ENCODE measurements at regions not wholly inside any gene's neighbourhood (a gene's known extent, or its start where the extent isn't known, plus 50 kb on each side); places are given as distances from the start of the nearest gene placed in this dataset.

- no peak for DNase-seq
These were observed 123.9 kb upstream of the ZFHX3 start for GRCh38 chr16:73171901-73172240.

GRCh38 chr16:73171380-73171779, 123.5 kb upstream of the ZFHX3 start:
- DNase-seq, result no peak

- DNase-seq, result no peak
These were observed 122.7 kb upstream of the ZFHX3 start for GRCh38 chr16:73170612-73171038.

- DNase-seq, result no peak
These were observed 119.1 kb upstream of the ZFHX3 start for GRCh38 chr16:73166947-73167550.

- DNase-seq, result no peak
These were observed 118.5 kb upstream of the ZFHX3 start for GRCh38 chr16:73166441-73166851.

GRCh38 chr16:73163238-73163815, 115.4 kb upstream of the ZFHX3 start:
- DNase-seq, result no peak

- no peak for DNase-seq
These were observed 114.0 kb upstream of the ZFHX3 start for GRCh38 chr16:73161977-73162376.

- DNase-seq, result no peak
These were observed 111.4 kb upstream of the ZFHX3 start for GRCh38 chr16:73159296-73159695.

GRCh38 chr16:73157861-73158260, 109.9 kb upstream of the ZFHX3 start:
- no peak for DNase-seq

GRCh38 chr16:73154063-73154870, 106.3 kb upstream of the ZFHX3 start:
- DNase-seq, result no peak

GRCh38 chr16:73152386-73153125, 104.6 kb upstream of the ZFHX3 start:
- no peak for DNase-seq

- DNase-seq, result no peak
These were observed 104.0 kb upstream of the ZFHX3 start for GRCh38 chr16:73151941-73152340.

- no peak for DNase-seq
These were observed 103.3 kb upstream of the ZFHX3 start for GRCh38 chr16:73151225-73151624.

- DNase-seq, result no peak
These were observed 102.9 kb upstream of the ZFHX3 start for GRCh38 chr16:73150786-73151185.

GRCh38 chr16:73149334-73149733, 101.4 kb upstream of the ZFHX3 start:
- no peak for DNase-seq

- no peak for DNase-seq
These were observed 100.0 kb upstream of the ZFHX3 start for GRCh38 chr16:73147958-73148357.

GRCh38 chr16:73145166-73145880, 97.4 kb upstream of the ZFHX3 start:
- DNase-seq, result no peak

GRCh38 chr16:73143576-73144422, 95.9 kb upstream of the ZFHX3 start:
- no peak for DNase-seq

- no peak for DNase-seq
These were observed 95.1 kb upstream of the ZFHX3 start for GRCh38 chr16:73143002-73143401.

- DNase-seq, result no peak
These were observed 94.3 kb upstream of the ZFHX3 start for GRCh38 chr16:73142053-73142854.

- DNase-seq, result no peak
These were observed 93.0 kb upstream of the ZFHX3 start for GRCh38 chr16:73140929-73141328.

Data from activated CD4-positive, alpha-beta T cell treated with anti-CD3 and anti-CD28 coated beads for 48 hours (primary cell).